ENCODE measurements at regions not wholly inside any gene's neighbourhood (a gene's known extent, or its start where the extent isn't known, plus 50 kb on each side); places are given as distances from the start of the nearest gene placed in this dataset.

DNA sequence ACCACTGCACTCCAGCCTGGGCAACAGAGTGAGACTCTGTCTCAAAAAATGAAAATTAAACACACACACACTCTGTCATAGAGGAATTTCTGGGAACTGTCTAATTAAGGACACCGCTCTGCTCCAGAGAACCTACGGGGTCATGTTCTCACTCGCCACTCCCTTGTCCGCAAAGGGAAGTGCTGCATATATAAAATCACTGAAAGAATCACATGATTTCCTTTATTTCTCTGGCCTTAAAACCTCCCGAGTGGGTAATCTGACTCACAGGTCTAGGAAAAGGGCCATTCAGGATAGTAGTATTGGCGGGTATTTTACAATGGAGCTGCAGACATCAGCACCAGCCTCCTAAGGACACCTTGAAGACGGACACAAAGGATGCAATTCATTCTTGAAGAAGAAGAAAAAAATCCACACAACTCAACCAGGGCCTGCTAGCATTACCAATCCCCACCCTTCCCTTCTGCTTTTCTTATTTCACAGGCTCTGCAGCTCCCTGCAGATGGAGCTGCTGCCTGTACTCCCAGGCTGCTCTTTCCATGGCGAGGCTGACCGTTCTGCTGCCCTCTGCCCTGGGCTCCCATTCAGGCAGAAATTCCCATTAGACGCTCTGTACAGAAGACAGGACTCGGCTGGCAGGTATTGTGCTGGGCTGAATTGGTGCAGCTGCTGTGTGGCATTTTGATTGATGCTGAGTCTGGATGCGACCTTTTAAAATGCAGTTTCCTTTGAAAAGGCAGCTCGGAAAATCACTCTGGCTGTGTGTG lies 53.3 kb upstream of the FAM89A start:
- Histone ChIP-seq H3K9me3 (replicated peaks) (no peaks in the 10 kb centered on the region), H3K27me3 (ENCODE audit: low read depth) (peaks cover 27% of the 10 kb centered on the region), H3K4me1 (peaks cover 17% of the 10 kb centered on the region), H3K27ac (replicated peaks) (peak overlapping the region; percentile 23), H3K4me3 (peak overlapping the region; percentile 17), H3K36me3 (no peaks in the 10 kb centered on the region)
- DNase-seq: no peak
- intact Hi-C loops (cut with micrococcal nuclease): no loop called here
- TF ChIP-seq, protein P1, sequence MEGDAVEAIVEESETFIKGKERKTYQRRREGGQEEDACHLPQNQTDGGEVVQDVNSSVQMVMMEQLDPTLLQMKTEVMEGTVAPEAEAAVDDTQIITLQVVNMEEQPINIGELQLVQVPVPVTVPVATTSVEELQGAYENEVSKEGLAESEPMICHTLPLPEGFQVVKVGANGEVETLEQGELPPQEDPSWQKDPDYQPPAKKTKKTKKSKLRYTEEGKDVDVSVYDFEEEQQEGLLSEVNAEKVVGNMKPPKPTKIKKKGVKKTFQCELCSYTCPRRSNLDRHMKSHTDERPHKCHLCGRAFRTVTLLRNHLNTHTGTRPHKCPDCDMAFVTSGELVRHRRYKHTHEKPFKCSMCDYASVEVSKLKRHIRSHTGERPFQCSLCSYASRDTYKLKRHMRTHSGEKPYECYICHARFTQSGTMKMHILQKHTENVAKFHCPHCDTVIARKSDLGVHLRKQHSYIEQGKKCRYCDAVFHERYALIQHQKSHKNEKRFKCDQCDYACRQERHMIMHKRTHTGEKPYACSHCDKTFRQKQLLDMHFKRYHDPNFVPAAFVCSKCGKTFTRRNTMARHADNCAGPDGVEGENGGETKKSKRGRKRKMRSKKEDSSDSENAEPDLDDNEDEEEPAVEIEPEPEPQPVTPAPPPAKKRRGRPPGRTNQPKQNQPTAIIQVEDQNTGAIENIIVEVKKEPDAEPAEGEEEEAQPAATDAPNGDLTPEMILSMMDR (IDR thresholded peaks at IDR 0.05; ENCODE audit: borderline replicate concordance): peak; percentile 32

DNA sequence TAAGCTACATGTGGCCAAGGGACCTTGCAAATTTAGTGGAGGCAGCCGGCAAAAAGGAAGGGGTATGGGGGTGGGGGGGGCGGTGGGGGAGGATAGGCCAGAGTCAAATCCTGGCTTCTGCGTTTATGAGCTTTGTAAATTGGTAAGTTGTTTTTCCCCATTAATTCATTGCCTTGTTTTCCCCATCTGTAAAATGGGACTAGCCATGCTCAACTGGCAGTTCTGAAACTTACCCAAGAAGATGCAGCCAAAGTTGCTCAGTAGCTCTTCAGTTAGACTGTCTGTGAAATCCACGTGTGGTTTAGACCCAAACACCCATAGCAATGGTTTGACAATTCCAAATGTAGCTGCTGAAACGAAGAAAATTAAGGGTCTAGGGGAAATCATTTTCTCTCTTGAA lies 52.3 kb upstream of the FAM89A start:
- intact Hi-C loops (cut with micrococcal nuclease): no loop called here
- Histone ChIP-seq H3K4me3 (no peak overlapping the region), H3K9me3 (replicated peaks) (no peaks in the 10 kb centered on the region), H3K27me3 (ENCODE audit: low read depth) (peaks cover 27% of the 10 kb centered on the region), H3K4me1 (peaks cover 17% of the 10 kb centered on the region), H3K27ac (replicated peaks) (no peak overlapping the region), H3K36me3 (no peaks in the 10 kb centered on the region)
- TF ChIP-seq, protein P1 (IDR thresholded peaks at IDR 0.05; ENCODE audit: borderline replicate concordance): no peak
- DNase-seq: no peak

DNA sequence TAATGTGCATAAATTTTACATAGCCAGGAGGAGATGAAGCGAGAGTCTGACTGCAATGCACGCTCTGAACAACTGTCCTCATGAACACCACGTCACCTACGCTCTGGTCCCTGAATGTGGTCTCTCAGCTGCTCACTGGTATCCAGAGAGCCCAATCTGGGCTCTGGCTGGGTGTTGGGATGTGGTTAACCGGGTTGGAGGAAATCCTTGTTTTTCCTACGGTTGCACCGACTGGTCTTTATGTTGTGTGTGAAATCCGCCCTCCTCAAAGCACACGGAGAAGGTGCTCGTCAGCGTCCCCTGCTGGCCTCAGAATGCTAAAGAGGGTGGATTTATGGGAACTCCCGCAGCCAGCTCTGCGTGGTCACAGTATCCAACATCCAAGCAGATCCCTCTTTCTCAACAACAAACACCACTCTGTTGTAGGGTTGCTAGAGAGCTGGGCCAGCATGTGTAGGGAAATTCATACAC lies 51.8 kb upstream of the FAM89A start:
- intact Hi-C loops (cut with micrococcal nuclease): no loop called here
- no peaks in the 10 kb centered on the region for H3K9me3 ChIP-seq (replicated peaks)
- TF ChIP-seq, protein P1 (IDR thresholded peaks at IDR 0.05; ENCODE audit: borderline replicate concordance): peak; percentile 50
- H3K4me3 ChIP-seq: no peak overlapping the region
- H3K27ac ChIP-seq (replicated peaks): no peak overlapping the region
- DNase-seq: no peak
- peaks cover 17% of the 10 kb centered on the region for H3K4me1 ChIP-seq
- H3K36me3 ChIP-seq: no peaks in the 10 kb centered on the region
- H3K27me3 ChIP-seq (ENCODE audit: low read depth): peaks cover 22% of the 10 kb centered on the region

DNA sequence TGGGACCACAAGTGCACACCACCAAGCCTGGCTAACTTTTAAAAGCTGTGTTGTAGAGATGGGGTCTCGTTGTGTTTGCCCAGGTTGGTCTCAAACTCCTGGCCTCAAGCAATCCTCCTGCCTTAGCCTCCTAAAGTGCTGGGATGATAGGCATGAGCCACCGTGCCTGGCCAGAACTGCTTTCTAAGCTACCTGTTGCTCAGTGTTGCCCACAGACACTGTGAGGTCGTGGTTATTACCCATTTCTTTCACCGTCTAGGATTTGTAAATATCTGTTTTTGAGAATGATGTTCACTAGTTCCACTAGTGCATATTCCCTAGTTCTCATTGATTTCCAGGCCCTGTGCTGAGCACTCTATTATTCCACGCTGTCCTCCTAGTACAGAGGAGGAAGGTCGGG lies 51.4 kb upstream of the FAM89A start:
- intact Hi-C loops (cut with micrococcal nuclease): no loop called here
- Histone ChIP-seq H3K36me3 (no peaks in the 10 kb centered on the region), H3K4me3 (no peak overlapping the region), H3K27me3 (ENCODE audit: low read depth) (peaks cover 17% of the 10 kb centered on the region), H3K27ac (replicated peaks) (no peak overlapping the region), H3K9me3 (replicated peaks) (no peaks in the 10 kb centered on the region), H3K4me1 (peaks cover 17% of the 10 kb centered on the region)
- TF ChIP-seq, protein P1 (IDR thresholded peaks at IDR 0.05; ENCODE audit: borderline replicate concordance): no peak
- no peak for DNase-seq

Measured in left ventricle myocardium inferior (tissue), 1 donor.